ENCODE measurements at regions not wholly inside any gene's neighbourhood (a gene's known extent, or its start where the extent isn't known, plus 50 kb on each side); places are given as distances from the start of the nearest gene placed in this dataset.

- TF ChIP-seq, protein P1, sequence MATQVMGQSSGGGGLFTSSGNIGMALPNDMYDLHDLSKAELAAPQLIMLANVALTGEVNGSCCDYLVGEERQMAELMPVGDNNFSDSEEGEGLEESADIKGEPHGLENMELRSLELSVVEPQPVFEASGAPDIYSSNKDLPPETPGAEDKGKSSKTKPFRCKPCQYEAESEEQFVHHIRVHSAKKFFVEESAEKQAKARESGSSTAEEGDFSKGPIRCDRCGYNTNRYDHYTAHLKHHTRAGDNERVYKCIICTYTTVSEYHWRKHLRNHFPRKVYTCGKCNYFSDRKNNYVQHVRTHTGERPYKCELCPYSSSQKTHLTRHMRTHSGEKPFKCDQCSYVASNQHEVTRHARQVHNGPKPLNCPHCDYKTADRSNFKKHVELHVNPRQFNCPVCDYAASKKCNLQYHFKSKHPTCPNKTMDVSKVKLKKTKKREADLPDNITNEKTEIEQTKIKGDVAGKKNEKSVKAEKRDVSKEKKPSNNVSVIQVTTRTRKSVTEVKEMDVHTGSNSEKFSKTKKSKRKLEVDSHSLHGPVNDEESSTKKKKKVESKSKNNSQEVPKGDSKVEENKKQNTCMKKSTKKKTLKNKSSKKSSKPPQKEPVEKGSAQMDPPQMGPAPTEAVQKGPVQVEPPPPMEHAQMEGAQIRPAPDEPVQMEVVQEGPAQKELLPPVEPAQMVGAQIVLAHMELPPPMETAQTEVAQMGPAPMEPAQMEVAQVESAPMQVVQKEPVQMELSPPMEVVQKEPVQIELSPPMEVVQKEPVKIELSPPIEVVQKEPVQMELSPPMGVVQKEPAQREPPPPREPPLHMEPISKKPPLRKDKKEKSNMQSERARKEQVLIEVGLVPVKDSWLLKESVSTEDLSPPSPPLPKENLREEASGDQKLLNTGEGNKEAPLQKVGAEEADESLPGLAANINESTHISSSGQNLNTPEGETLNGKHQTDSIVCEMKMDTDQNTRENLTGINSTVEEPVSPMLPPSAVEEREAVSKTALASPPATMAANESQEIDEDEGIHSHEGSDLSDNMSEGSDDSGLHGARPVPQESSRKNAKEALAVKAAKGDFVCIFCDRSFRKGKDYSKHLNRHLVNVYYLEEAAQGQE (IDR thresholded peaks at IDR 0.05; ENCODE audit: low read depth) = no peak
- no peak for TF ChIP-seq CREB1 (IDR thresholded peaks at IDR 0.05; ENCODE audit: low read depth)
- TF ChIP-seq CEBPB (IDR thresholded peaks at IDR 0.05) = no peak
- no peak for TF ChIP-seq EP300 (IDR thresholded peaks at IDR 0.05; ENCODE audit: borderline replicate concordance)
- TF ChIP-seq TEAD4 (IDR thresholded peaks at IDR 0.05) = no peak
- no peak for TF ChIP-seq ZBTB7A (IDR thresholded peaks at IDR 0.05; ENCODE audit: low read depth)
- no peak for TF ChIP-seq RAD21 (IDR thresholded peaks at IDR 0.05; ENCODE audit: low read depth)
Measured at GRCh38 chr2:176482107-176482506, 212.9 kb downstream of the MTX2 start.

- no peak for TF ChIP-seq CEBPB (IDR thresholded peaks at IDR 0.05)
- no peak for TF ChIP-seq TCF12 (IDR thresholded peaks at IDR 0.05; ENCODE audit: low read depth)
- no peak for TF ChIP-seq YY1 (IDR thresholded peaks at IDR 0.05; ENCODE audit: low read depth)
- TF ChIP-seq NFIC (IDR thresholded peaks at IDR 0.05) = no peak
- TF ChIP-seq FOXM1 (IDR thresholded peaks at IDR 0.05; ENCODE audit: borderline replicate concordance, low read depth) = no peak
Measured at GRCh38 chr2:176483476-176483875, 214.2 kb downstream of the MTX2 start.

DNA sequence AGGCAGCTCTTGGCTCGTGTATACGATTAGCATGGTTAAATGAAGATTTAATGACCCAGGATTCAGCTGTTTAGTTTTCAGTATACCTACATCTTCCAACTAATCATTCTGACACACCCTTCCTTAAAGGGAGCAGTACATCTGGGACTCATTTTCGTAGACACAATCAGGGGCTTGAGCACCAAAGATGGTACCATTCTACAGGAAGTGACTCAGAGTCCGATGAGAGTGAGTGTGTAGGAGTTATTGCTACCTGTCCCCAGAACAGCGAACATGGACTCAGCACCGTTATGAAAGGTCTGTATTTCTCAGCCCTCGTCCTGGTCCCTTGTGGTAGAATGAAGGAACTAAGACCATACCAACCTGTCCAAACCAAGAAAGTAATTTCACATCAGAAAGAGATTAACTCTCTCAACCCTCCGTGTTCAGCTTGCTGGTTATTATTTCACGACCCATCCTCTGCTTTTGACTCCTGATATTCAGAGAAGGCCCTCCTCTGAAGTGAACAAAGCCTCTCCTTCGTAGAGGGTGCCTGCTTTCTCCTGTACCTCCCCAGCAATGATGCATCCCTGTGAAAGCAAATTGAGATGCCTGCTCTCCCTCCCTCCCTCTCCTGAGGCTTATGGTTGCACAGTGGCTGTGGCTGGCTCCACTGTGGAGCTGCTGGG is 214.8 kb downstream of the MTX2 start:
- no peak for TF ChIP-seq EP300 (IDR thresholded peaks at IDR 0.05; ENCODE audit: borderline replicate concordance)
- TF ChIP-seq, protein P2, sequence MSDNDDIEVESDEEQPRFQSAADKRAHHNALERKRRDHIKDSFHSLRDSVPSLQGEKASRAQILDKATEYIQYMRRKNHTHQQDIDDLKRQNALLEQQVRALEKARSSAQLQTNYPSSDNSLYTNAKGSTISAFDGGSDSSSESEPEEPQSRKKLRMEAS (IDR thresholded peaks at IDR 0.05) = no peak
- no peak for TF ChIP-seq CREB1 (IDR thresholded peaks at IDR 0.05; ENCODE audit: low read depth)
- no peak for TF ChIP-seq EGR1 (IDR thresholded peaks at IDR 0.05)
- no peak for TF ChIP-seq RAD21 (IDR thresholded peaks at IDR 0.05; ENCODE audit: low read depth)
- TF ChIP-seq TEAD4 (IDR thresholded peaks at IDR 0.05) = no peak

DNA sequence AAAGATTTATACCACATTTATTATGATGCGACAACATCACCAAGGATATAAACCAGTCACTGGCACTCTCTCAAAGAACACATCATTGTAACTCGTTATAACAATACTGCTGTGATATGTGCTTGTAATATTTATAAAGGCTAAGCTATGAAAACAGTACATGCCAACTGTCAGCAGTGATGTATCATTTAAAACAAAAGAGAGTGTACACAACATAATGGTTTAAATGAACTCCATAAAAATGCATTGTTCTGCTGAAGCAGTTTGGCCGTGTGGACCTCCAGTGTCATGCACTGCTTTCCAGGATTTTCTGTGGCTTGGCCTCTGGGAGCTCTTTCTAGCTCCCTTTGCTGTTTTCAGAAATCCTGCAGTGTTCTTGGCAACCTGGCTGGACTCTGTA is 215.6 kb downstream of the MTX2 start:
- TF ChIP-seq EGR1 (IDR thresholded peaks at IDR 0.05) (no peak), TEAD4 (IDR thresholded peaks at IDR 0.05) (no peak), TAF1 (IDR thresholded peaks at IDR 0.05; ENCODE audit: low read depth) (no peak), ZBTB7A (IDR thresholded peaks at IDR 0.05; ENCODE audit: low read depth) (no peak), CEBPB (IDR thresholded peaks at IDR 0.05) (no peak), EP300 (IDR thresholded peaks at IDR 0.05; ENCODE audit: borderline replicate concordance) (no peak), YY1 (IDR thresholded peaks at IDR 0.05; ENCODE audit: low read depth) (no peak), USF1 (IDR thresholded peaks at IDR 0.05) (no peak), NFIC (IDR thresholded peaks at IDR 0.05) (no peak), CREB1 (IDR thresholded peaks at IDR 0.05; ENCODE audit: low read depth) (no peak), RAD21 (IDR thresholded peaks at IDR 0.05; ENCODE audit: low read depth) (no peak)
- TF ChIP-seq, protein P2 (IDR thresholded peaks at IDR 0.05) = no peak

DNA sequence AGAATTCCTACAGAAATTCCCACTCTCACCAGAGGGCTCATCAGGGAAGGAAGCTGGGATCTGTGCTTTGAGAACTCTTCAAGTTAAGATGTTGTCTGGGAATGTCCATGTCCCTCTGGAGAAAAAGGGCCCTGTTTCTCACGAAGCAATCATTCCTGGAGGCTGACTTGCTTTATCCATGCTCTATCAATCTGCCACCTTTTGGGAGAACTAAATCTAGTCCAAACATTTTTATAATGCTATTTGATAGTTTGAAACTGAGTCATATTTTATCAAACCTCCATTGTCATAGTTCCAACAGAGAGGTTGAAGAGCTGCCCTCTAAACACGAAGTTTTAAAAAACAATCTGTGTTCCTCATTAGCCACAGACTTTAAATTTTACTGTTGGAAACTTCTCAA is 219.2 kb downstream of the MTX2 start:
- TF ChIP-seq, protein P1 (IDR thresholded peaks at IDR 0.05; ENCODE audit: low read depth) = no peak
- TF ChIP-seq TEAD4 (IDR thresholded peaks at IDR 0.05) (no peak), EP300 (IDR thresholded peaks at IDR 0.05; ENCODE audit: borderline replicate concordance) (no peak), CREB1 (IDR thresholded peaks at IDR 0.05; ENCODE audit: low read depth) (no peak), ZBTB7A (IDR thresholded peaks at IDR 0.05; ENCODE audit: low read depth) (no peak), CEBPB (IDR thresholded peaks at IDR 0.05) (no peak), EGR1 (IDR thresholded peaks at IDR 0.05) (no peak), RAD21 (IDR thresholded peaks at IDR 0.05; ENCODE audit: low read depth) (no peak)
- TF ChIP-seq, protein P2 (IDR thresholded peaks at IDR 0.05) = no peak

DNA sequence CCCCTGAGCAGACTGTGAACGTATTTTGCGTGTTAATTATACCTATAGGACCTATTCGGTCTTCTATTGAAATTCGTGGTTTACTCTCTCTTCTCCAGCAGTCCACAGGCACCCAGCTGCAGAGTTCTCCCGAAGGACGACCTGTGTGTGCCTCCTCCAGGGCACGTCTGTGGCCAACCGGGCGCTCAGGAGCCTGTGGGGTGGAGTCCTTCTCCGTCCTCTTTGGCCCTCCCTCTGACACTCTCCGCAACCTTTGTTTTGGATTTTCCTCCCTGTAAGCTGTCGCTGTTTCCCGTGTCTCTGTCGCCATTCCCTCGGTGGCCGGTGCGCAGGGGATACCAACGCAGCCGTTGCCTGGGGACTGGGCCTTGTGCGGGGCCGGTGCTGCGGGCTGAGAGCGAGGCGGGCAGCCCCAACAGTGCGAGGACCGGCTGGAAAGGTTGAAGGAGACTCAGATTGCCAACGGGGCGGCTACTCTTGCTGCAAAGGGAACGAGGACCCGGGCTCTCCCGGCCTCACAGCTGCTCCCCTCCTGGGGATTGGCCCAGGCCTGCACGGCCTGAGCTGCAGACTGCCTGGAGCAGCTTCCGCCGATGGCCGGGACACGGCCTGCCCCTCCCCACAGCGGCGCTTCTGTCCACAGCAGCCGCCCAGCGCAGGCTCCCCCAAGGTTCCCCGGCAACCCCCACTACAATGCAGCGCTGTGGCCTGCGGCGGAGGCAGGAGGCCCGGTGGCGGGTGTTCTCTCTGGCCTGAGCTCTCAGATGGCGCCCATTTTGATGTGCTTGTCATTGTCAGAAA is 221.0 kb downstream of the MTX2 start:
- TF ChIP-seq TCF12 (IDR thresholded peaks at IDR 0.05; ENCODE audit: low read depth) (no peak), CEBPB (IDR thresholded peaks at IDR 0.05) (no peak), NFIC (IDR thresholded peaks at IDR 0.05) (no peak), CREB1 (IDR thresholded peaks at IDR 0.05; ENCODE audit: low read depth) (no peak), ZBTB7A (IDR thresholded peaks at IDR 0.05; ENCODE audit: low read depth) (no peak), YY1 (IDR thresholded peaks at IDR 0.05; ENCODE audit: low read depth) (no peak), RAD21 (IDR thresholded peaks at IDR 0.05; ENCODE audit: low read depth) (no peak), TEAD4 (IDR thresholded peaks at IDR 0.05) (no peak), EP300 (IDR thresholded peaks at IDR 0.05; ENCODE audit: borderline replicate concordance) (no peak), TAF1 (IDR thresholded peaks at IDR 0.05; ENCODE audit: low read depth) (no peak), FOXM1 (IDR thresholded peaks at IDR 0.05; ENCODE audit: borderline replicate concordance, low read depth) (no peak), EGR1 (IDR thresholded peaks at IDR 0.05) (no peak), USF1 (IDR thresholded peaks at IDR 0.05) (no peak)
- TF ChIP-seq, protein P1 (IDR thresholded peaks at IDR 0.05; ENCODE audit: low read depth) = no peak
- TF ChIP-seq, protein P2 (IDR thresholded peaks at IDR 0.05) = no peak
